Endothelial cell of umbilical vein (primary cell): ENCODE measurements at regions not wholly inside any gene's neighbourhood (a gene's known extent, or its start where the extent isn't known, plus 50 kb on each side); places are given as distances from the start of the nearest gene placed in this dataset.

Experiments used
- BruUV-seq: library from RNA; stranded (reverse); fragments of 400-500 nt; replicated peaks from 2 replicates; lab custom pipeline; 2021; lab: Mats Ljungman, UMichigan
- CTCF ChIA-PET: fragments of 300-600, 350-600 bp; sonication (Branson Sonifier 250); formaldehyde crosslinking; loops from one replicate; lab custom pipeline; 2021; ENCODE audit warnings: antibody characterized with exemption, inconsistent platforms; lab: Charles Lee
- POLR2A ChIA-PET: fragments of 300-600, 350-600 bp; sonication (Branson Sonifier 250); formaldehyde crosslinking; loops from one replicate; lab custom pipeline; 2021; ENCODE audit warnings: antibody characterized with exemption, inconsistent platforms; lab: Charles Lee
- DNase-seq: peaks from one replicate; pipeline ENCODE4 v3.0.0-alpha.2; 2011; ENCODE audit warnings: low read depth, low spot score
- FAIRE-seq: peaks from 2 replicates; lab custom pipeline; 2011; peaks lifted over from hg19 to GRCh38; lab: Jason Lieb, UNC
- H2AFZ ChIP-seq: 2 replicates; pipeline ENCODE4 v1.6.0; 2012; ENCODE audit warnings: low read depth, low read length, control low read depth, inconsistent platforms
- H3K27ac ChIP-seq: 2 replicates; pipeline ENCODE4 v1.5.1; 2011; ENCODE audit warnings: low read depth, mild to moderate bottlenecking, control low read depth, low read length, moderate library complexity; ENCODE audit not compliant: insufficient read depth
- H3K27me3 ChIP-seq, 2 experiments: 2 replicates each; pipeline versions ENCODE4 v1.6.0 to v1.6.1; 2011; ENCODE audit warnings: low read length in 2 of 2, mixed read lengths in 1 of 2; ENCODE audit not compliant: control insufficient read depth in 2 of 2, insufficient read depth in 2 of 2
- H3K36me3 ChIP-seq, 2 experiments: 2 replicates in 1 of 2; 3 replicates in 1 of 2; pipeline ENCODE4 v1.5.1; 2011; ENCODE audit warnings: low read length in 2 of 2, mild to moderate bottlenecking in 1 of 2, moderate library complexity in 1 of 2; ENCODE audit not compliant: control insufficient read depth in 2 of 2, insufficient read depth in 2 of 2; ENCODE audit errors: extremely low read depth in 1 of 2
- H3K4me1 ChIP-seq: 3 replicates; pipeline ENCODE4 v1.5.1; 2011; ENCODE audit warnings: mild to moderate bottlenecking, low read length; ENCODE audit not compliant: control insufficient read depth, insufficient read depth; ENCODE audit errors: extremely low read depth
- H3K4me2 ChIP-seq: 2 replicates; pipeline ENCODE4 v1.6.1; 2011; ENCODE audit warnings: low read length, control low read depth, mixed read lengths; ENCODE audit not compliant: insufficient read depth
- H3K4me3 ChIP-seq, 3 experiments: fragments of 200-600 bp in 1 of 3; sonication (generic), shearing (Covaris generic) in 1 of 3; replicated peaks in 1 of 3; 2 replicates each; pipeline ENCODE4 v1.5.1; 2011 to 2016; ENCODE audit warnings: control low read depth in 3 of 3, low read length in 3 of 3, mild to moderate bottlenecking in 2 of 3, inconsistent platforms in 1 of 3, low read depth in 1 of 3, moderate library complexity in 1 of 3; ENCODE audit not compliant: insufficient read depth in 1 of 3
- H3K79me2 ChIP-seq: 2 replicates; pipeline ENCODE4 v1.6.0; 2012; ENCODE audit warnings: low read length, inconsistent platforms; ENCODE audit not compliant: control insufficient read depth, insufficient read depth
- H3K9ac ChIP-seq: replicated peaks from 2 replicates; pipeline ENCODE3; 2011; ENCODE audit warnings: low read length, control low read depth; ENCODE audit not compliant: insufficient read depth; ENCODE audit errors: extremely low read depth
- H3K9me1 ChIP-seq: replicated peaks from 3 replicates; pipeline ENCODE4 v1.6.0; 2011; ENCODE audit warnings: mild to moderate bottlenecking, low read length; ENCODE audit not compliant: control insufficient read depth, insufficient read depth; ENCODE audit errors: extremely low read depth
- H3K9me3 ChIP-seq: replicated peaks from 2 replicates; pipeline ENCODE4 v1.5.1; 2012; ENCODE audit warnings: low read length, inconsistent platforms; ENCODE audit not compliant: control insufficient read depth, insufficient read depth
- H4K20me1 ChIP-seq: replicated peaks from 2 replicates; pipeline ENCODE3; 2011; ENCODE audit warnings: mild to moderate bottlenecking, low read length; ENCODE audit not compliant: control insufficient read depth, insufficient read depth; ENCODE audit errors: extremely low read depth
- EZH2 ChIP-seq: IDR thresholded peaks from 2 replicates; pipeline ENCODE4 v1.6.1; 2012; ENCODE audit warnings: borderline replicate concordance, low read depth, mild to moderate bottlenecking, moderate library complexity, low read length, inconsistent platforms; ENCODE audit not compliant: severe bottlenecking
- FOS ChIP-seq: IDR thresholded peaks from 2 replicates; pipeline ENCODE4 v1.6.1; 2011; ENCODE audit warnings: mild to moderate bottlenecking, low read length, moderate library complexity, borderline replicate concordance; ENCODE audit not compliant: insufficient read depth
- GATA2 ChIP-seq: IDR thresholded peaks from 2 replicates; pipeline ENCODE4 v1.7.0; 2011; ENCODE audit warnings: low read depth, mild to moderate bottlenecking, moderate library complexity, mixed read lengths, low read length; ENCODE audit not compliant: insufficient read length, insufficient read depth
- JUN ChIP-seq: IDR thresholded peaks from 2 replicates; pipeline ENCODE4 v1.6.1; 2011; ENCODE audit warnings: borderline replicate concordance, low read depth; ENCODE audit not compliant: insufficient read length, insufficient read depth
- MAX ChIP-seq: IDR thresholded peaks from 2 replicates; pipeline ENCODE4 v1.6.1; 2011; ENCODE audit not compliant: insufficient read depth, insufficient read length
- MYC ChIP-seq: IDR thresholded peaks from one replicate; pipeline ENCODE4 v1.6.1; 2011; ENCODE audit warnings: mild to moderate bottlenecking, low read depth, low read length
- POLR2A ChIP-seq: IDR thresholded peaks from 2 replicates; pipeline ENCODE4 v1.6.1; 2012; ENCODE audit warnings: low read depth, mild to moderate bottlenecking, control low read depth, low read length
- POLR2AphosphoS5 ChIP-seq: IDR thresholded peaks from 2 replicates; pipeline ENCODE4 v1.6.1; 2012; ENCODE audit warnings: low read depth, mild to moderate bottlenecking, control low read depth, low read length, moderate library complexity; ENCODE audit not compliant: insufficient read depth
- dilution Hi-C: fragments of 300-500 bp; cut with MboI; formaldehyde crosslinking; loops from one replicate; pipeline ENCODE4 v1.15.0; 2019; ENCODE audit warnings: low sequenced_read_pairs; ENCODE audit not compliant: extremely low pct_ligation_motif_present
- intact Hi-C: fragments of 100-400 bp; cut with micrococcal nuclease; formaldehyde crosslinking; loops from one replicate; pipeline ENCODE4 v1.10.0; 2022
- TF ChIP-seq, protein P1 (sequence below), 2 donors: IDR thresholded peaks; 1 replicate in 1 of 2; 2 replicates in 1 of 2; pipeline ENCODE4 v1.5.1; 2011; ENCODE audit warnings: low read length in 2 of 2, mild to moderate bottlenecking in 2 of 2, moderate library complexity in 2 of 2, control low read depth in 1 of 2, inconsistent platforms in 1 of 2, low read depth in 1 of 2; ENCODE audit not compliant: insufficient read depth in 1 of 2; ENCODE audit errors: extremely low read depth in 1 of 2

GRCh38 chr10:118193642-118194041 is 146.9 kb upstream of the RAB11FIP2 start:
- Histone ChIP-seq H3K9ac (no peak overlapping the region), H3K4me3 (no peak overlapping the region), H3K79me2 (no peaks in the 10 kb centered on the region), H3K4me2 (no peak overlapping the region), H3K9me1 (no peaks in the 10 kb centered on the region), H4K20me1 (no peaks in the 10 kb centered on the region), H3K36me3 (no peaks in the 10 kb centered on the region), H2AFZ (no peak overlapping the region), H3K27me3 (no peaks in the 10 kb centered on the region), H3K27ac (no peak overlapping the region), H3K9me3 (no peaks in the 10 kb centered on the region), H3K4me1 (no peaks in the 10 kb centered on the region)
- dilution Hi-C loops (no loop called here), intact Hi-C loops (no loop called here)
- no TSS peak for BruUV-seq
- no peak for TF ChIP-seq POLR2A
- no peak for TF ChIP-seq JUN
- TF ChIP-seq GATA2, result no peak
- TF ChIP-seq MYC, result no peak
- no peak for TF ChIP-seq EZH2
- TF ChIP-seq POLR2AphosphoS5, result no peak
- TF ChIP-seq MAX, result no peak
- TF ChIP-seq, protein P1, sequence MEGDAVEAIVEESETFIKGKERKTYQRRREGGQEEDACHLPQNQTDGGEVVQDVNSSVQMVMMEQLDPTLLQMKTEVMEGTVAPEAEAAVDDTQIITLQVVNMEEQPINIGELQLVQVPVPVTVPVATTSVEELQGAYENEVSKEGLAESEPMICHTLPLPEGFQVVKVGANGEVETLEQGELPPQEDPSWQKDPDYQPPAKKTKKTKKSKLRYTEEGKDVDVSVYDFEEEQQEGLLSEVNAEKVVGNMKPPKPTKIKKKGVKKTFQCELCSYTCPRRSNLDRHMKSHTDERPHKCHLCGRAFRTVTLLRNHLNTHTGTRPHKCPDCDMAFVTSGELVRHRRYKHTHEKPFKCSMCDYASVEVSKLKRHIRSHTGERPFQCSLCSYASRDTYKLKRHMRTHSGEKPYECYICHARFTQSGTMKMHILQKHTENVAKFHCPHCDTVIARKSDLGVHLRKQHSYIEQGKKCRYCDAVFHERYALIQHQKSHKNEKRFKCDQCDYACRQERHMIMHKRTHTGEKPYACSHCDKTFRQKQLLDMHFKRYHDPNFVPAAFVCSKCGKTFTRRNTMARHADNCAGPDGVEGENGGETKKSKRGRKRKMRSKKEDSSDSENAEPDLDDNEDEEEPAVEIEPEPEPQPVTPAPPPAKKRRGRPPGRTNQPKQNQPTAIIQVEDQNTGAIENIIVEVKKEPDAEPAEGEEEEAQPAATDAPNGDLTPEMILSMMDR (IDR thresholded peaks at IDR 0.05; ENCODE audit: extremely low read depth in 1 of 2, insufficient read depth in 1 of 2, low read depth in 1 of 2, low read length in 2 of 2), result no peak
- TF ChIP-seq FOS, result no peak
- no peak for DNase-seq
- FAIRE-seq, result no peak
- ChIA-PET CTCF (no interaction called here), POLR2A (no interaction called here)
